ENCODE measurements at regions not wholly inside any gene's neighbourhood (a gene's known extent, or its start where the extent isn't known, plus 50 kb on each side); places are given as distances from the start of the nearest gene placed in this dataset.

DNA sequence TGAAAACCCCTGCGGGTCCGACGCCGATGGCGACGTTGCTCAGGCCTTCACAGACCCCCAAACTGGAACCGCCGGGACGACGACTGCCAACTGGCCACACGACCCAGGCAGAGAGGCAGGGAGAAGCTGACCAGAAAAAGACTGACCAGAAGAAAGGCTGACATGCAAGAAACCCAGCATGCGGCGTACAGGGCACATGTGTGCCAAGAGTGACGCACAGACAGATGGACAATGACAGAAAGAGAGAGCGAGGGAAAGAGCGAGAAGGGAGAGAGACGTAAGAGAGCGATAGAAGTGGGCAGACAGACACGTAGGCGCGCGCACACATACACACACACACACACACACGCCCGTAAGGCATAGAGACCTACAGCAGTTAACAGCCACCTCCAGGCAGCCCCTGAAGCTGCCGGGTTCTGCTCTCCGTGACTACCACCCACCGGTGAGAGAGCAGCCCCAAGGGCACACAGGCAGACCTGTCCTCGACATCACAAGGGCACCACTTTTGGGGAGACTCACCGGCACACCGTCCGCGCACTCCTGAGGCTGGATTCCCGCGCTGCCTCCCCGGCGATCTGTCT lies 67.2 kb upstream of the ZNF527 start:
- H3K27me3 ChIP-seq = no peaks in the 10 kb centered on the region
- TF ChIP-seq, protein P1, sequence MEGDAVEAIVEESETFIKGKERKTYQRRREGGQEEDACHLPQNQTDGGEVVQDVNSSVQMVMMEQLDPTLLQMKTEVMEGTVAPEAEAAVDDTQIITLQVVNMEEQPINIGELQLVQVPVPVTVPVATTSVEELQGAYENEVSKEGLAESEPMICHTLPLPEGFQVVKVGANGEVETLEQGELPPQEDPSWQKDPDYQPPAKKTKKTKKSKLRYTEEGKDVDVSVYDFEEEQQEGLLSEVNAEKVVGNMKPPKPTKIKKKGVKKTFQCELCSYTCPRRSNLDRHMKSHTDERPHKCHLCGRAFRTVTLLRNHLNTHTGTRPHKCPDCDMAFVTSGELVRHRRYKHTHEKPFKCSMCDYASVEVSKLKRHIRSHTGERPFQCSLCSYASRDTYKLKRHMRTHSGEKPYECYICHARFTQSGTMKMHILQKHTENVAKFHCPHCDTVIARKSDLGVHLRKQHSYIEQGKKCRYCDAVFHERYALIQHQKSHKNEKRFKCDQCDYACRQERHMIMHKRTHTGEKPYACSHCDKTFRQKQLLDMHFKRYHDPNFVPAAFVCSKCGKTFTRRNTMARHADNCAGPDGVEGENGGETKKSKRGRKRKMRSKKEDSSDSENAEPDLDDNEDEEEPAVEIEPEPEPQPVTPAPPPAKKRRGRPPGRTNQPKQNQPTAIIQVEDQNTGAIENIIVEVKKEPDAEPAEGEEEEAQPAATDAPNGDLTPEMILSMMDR (IDR thresholded peaks at IDR 0.05) = no peak
- TF ChIP-seq POLR2A (IDR thresholded peaks at IDR 0.05) (no peak), EP300 (IDR thresholded peaks at IDR 0.05) (no peak), POLR2AphosphoS5 (IDR thresholded peaks at IDR 0.05) (no peak)
- 62 to 72% methylated on average over 36 of the region's 36 CpGs for WGBS, 2 donors
- peak; percentile 55 for DNase-seq
- no peaks in the 10 kb centered on the region for H3K36me3 ChIP-seq
- no peaks in the 10 kb centered on the region for H3K4me1 ChIP-seq
- peaks cover 0 to 3% (median 2%) of the 10 kb centered on the region in 4 donors for H3K9me3 ChIP-seq
- H3K27ac ChIP-seq = peak overlapping the region; percentile 33 to 71 (median 52)
- H3K4me3 ChIP-seq = peak overlapping the region; percentile 38 to 53 (median 46)
- intact Hi-C loops (cut with DNase I) = no loop called here

DNA sequence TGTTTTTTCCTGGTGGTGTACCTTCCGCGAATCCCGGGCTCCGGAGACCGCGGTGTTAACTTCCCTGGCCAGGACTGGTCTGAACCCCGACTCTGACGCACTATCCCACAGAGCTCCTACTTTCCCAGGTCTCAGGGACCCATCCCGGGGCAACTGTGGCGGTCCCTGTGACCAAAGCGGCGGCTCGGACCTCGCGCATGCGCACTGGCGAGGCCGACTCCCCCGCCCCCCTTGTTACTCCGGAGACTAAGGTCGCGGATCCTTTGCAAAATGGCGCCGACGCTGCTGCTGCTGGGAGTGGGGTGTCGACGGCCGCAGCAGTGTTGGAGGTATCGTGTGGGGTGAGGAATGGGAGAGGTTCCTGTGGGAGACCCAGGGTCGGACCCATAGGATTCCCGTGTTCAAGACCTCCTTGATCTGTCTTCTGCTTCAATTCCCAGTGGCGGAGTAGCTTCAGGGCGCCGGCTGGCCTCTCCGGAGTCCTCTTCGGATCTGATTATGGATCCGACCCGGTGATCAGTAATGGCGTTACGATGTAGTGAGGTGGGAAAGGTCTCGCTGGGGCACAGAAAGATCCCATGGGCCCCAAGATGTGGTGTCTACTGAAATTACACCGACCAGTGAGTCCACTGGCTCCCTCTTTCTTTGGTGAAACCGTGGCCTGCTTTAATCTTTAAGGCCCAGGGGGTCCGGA lies 66.6 kb upstream of the ZNF527 start:
- H3K9me3 ChIP-seq = peaks cover 0 to 3% (median 2%) of the 10 kb centered on the region in 4 donors
- peak overlapping the region; percentile 33 to 71 (median 52) for H3K27ac ChIP-seq
- H3K4me3 ChIP-seq = peak overlapping the region; percentile 38 to 53 (median 46)
- H3K27me3 ChIP-seq = no peaks in the 10 kb centered on the region
- no peaks in the 10 kb centered on the region for H3K36me3 ChIP-seq
- TF ChIP-seq POLR2A (IDR thresholded peaks at IDR 0.05) (no peak), POLR2AphosphoS5 (IDR thresholded peaks at IDR 0.05) (peak in 2 of 4 donors; percentile 34 to 46)
- peak; percentile 82 for DNase-seq
- no peaks in the 10 kb centered on the region for H3K4me1 ChIP-seq
- intact Hi-C loops (cut with DNase I) = no loop called here
- 52 to 58% methylated on average over 44 of the region's 44 CpGs for WGBS, 2 donors

DNA sequence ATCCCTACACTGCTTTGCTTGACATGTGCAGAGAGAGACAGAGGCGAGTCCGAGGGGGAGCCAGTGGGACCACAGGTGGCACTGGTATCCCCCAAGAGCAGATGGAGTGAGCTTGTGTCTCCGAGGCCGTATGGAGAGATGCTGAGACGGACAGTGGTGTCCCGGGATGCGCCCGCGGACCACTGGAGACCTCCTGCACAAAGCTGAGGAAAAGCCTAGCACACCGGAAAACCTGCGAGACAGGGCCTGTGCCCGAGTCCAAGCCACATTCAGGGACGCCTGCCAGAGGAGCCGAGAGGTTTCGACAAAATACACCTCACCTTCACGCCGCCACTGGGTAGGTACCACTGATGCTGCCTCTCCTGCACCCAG lies 66.0 kb upstream of the ZNF527 start:
- no peaks in the 10 kb centered on the region for H3K36me3 ChIP-seq
- peaks cover 0 to 3% (median 2%) of the 10 kb centered on the region in 4 donors for H3K9me3 ChIP-seq
- no peak for DNase-seq
- H3K4me3 ChIP-seq = no peak overlapping the region
- 95 to 97% methylated on average over 17 of the region's 17 CpGs for WGBS, 2 donors
- H3K27ac ChIP-seq = no peak overlapping the region
- intact Hi-C loops (cut with DNase I) = no loop called here
- no peaks in the 10 kb centered on the region for H3K27me3 ChIP-seq
- no peaks in the 10 kb centered on the region for H3K4me1 ChIP-seq
- TF ChIP-seq POLR2A (IDR thresholded peaks at IDR 0.05) (no peak), POLR2AphosphoS5 (IDR thresholded peaks at IDR 0.05) (no peak), EP300 (IDR thresholded peaks at IDR 0.05) (no peak)
- TF ChIP-seq, protein P1 (IDR thresholded peaks at IDR 0.05) = no peak

DNA sequence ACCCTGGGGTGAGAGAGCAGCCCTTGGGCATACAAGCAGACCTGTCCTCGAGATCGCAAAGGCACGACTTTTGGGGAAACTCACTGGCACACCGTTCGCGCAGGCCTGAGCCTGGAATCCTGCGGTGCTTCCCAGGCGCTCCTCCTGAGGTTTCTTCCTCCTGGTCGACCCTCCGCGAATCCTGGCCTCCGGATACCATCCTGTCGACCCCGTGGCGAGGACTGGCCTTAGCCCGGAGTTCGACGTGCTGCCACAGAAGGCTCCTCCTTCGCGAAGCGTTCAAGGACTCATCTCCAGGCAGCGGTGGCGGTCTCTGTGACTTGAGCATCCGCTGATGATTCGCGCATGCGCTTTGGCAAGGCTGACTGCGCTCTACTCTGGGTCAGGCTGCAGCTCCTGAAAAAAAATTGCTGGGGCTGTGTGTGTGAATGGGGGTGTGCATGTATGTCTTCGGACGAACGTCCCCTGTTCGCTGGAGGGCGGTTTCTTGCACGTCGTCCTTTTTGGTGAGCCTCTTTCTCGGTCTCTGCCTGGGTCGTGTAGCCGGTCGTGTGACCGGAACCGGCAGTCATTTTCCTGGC lies 64.4 kb upstream of the ZNF527 start:
- Histone ChIP-seq H3K27ac (no peak overlapping the region), H3K36me3 (no peaks in the 10 kb centered on the region), H3K4me3 (no peak overlapping the region), H3K9me3 (peaks cover 0 to 3% (median 2%) of the 10 kb centered on the region in 4 donors), H3K4me1 (no peaks in the 10 kb centered on the region), H3K27me3 (no peaks in the 10 kb centered on the region)
- 92 to 95% methylated on average over 41 of the region's 41 CpGs for WGBS, 2 donors
- TF ChIP-seq EP300 (IDR thresholded peaks at IDR 0.05) (no peak), POLR2AphosphoS5 (IDR thresholded peaks at IDR 0.05) (no peak), POLR2A (IDR thresholded peaks at IDR 0.05) (no peak)
- TF ChIP-seq, protein P1 (IDR thresholded peaks at IDR 0.05) = no peak
- no peak for DNase-seq
- intact Hi-C loops (cut with DNase I) = no loop called here

- no peaks in the 10 kb centered on the region for H3K27me3 ChIP-seq
- H3K4me3 ChIP-seq = no peak overlapping the region
- H3K36me3 ChIP-seq = no peaks in the 10 kb centered on the region
- peaks cover 0 to 10% (median 8%) of the 10 kb centered on the region in 4 donors for H3K4me1 ChIP-seq
- WGBS, 2 donors = 51 to 66% methylated on average over 7 of the region's 7 CpGs
- H3K27ac ChIP-seq = no peak overlapping the region
- intact Hi-C loops (cut with DNase I) = no loop called here
- no peak for DNase-seq
- no peak for TF ChIP-seq EP300 (IDR thresholded peaks at IDR 0.05)
- TF ChIP-seq POLR2AphosphoS5 (IDR thresholded peaks at IDR 0.05) = no peak
- TF ChIP-seq, protein P1 (IDR thresholded peaks at IDR 0.05) = no peak
- TF ChIP-seq POLR2A (IDR thresholded peaks at IDR 0.05) = no peak
- no peaks in the 10 kb centered on the region for H3K9me3 ChIP-seq
Measured at GRCh38 chr19:37309834-37310575, 60.9 kb upstream of the ZNF527 start.

All from sigmoid colon (tissue), 6 donors.